Hepatocyte (in vitro differentiated cells): ENCODE measurements at regions not wholly inside any gene's neighbourhood (a gene's known extent, or its start where the extent isn't known, plus 50 kb on each side); places are given as distances from the start of the nearest gene placed in this dataset.

Source experiments
- EZH2 ChIP-seq: fragments of 200-600 bp; sonication (generic); IDR thresholded peaks from 2 replicates; pipeline ENCODE4 v1.6.1; 2016; ENCODE audit warnings: antibody characterized with exemption, mild to moderate bottlenecking, borderline replicate concordance
- TF ChIP-seq, protein P1 (sequence below): fragments of 200-600 bp; sonication (generic); IDR thresholded peaks from 2 replicates; pipeline ENCODE4 v1.5.1; 2016; ENCODE audit warnings: antibody characterized with exemption, mild to moderate bottlenecking; ENCODE audit not compliant: poor library complexity

DNA sequence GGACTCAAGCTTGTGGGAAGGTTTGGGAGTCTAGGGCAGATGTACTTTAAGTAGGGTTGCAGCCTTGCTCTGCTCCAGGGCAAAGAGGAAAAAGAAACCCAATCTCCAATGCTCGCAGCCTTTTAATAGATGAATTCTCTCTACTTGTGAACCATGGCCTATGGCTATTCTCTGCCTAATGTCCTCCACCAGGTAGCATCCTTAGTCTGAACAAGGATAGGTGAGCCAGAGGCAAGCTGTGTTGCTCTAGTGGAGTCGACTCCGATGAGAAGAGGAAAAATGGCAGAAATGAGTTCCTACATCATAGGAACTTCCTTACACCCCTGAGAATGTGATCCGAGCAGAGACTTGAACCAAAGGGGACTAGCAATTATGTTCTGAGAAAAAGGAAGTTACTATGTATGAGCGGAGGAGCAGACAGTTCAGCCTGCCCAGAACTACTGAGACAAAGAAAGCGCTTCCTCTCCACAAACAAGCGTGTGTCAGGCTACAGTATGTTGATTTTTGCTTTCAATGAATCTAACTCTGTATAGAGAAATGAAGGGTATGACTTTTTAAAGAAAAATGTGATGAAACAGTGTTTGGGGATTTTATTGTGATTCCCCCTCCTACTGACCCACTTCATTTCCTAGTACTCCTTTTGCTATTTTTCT is 153.6 kb upstream of the ARID2 start:
- TF ChIP-seq, protein P1, sequence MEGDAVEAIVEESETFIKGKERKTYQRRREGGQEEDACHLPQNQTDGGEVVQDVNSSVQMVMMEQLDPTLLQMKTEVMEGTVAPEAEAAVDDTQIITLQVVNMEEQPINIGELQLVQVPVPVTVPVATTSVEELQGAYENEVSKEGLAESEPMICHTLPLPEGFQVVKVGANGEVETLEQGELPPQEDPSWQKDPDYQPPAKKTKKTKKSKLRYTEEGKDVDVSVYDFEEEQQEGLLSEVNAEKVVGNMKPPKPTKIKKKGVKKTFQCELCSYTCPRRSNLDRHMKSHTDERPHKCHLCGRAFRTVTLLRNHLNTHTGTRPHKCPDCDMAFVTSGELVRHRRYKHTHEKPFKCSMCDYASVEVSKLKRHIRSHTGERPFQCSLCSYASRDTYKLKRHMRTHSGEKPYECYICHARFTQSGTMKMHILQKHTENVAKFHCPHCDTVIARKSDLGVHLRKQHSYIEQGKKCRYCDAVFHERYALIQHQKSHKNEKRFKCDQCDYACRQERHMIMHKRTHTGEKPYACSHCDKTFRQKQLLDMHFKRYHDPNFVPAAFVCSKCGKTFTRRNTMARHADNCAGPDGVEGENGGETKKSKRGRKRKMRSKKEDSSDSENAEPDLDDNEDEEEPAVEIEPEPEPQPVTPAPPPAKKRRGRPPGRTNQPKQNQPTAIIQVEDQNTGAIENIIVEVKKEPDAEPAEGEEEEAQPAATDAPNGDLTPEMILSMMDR, result no peak
- TF ChIP-seq EZH2, result no peak
